ENCODE measurements at regions not wholly inside any gene's neighbourhood (a gene's known extent, or its start where the extent isn't known, plus 50 kb on each side); places are given as distances from the start of the nearest gene placed in this dataset.

DNA sequence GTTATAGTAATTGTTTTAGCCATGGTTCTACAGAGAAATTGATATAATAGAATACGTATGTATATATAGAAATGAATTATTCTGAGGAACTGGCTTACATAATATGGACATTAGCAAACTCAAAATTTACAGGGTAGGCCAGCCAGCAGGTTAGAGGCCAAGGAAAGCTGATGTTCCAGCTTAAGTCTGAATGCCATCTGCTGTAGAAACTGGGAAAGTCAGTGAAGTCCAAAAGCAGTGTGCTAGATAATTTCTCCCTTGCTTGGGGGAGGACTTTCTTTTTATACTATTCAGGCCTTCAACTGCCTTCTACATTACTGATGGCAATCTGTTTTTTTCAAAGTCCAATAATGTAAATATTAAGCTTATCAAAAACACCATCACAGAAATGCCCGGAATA is 1174.7 kb downstream of the ZPLD1 start:
- TF ChIP-seq ARNTL (CRISPR knock-in tag; IDR thresholded peaks at IDR 0.05; ENCODE audit: borderline replicate concordance, low read depth) (no peak), ZNF70 (CRISPR knock-in tag; IDR thresholded peaks at IDR 0.05) (no peak), GLIS3 (CRISPR knock-in tag; IDR thresholded peaks at IDR 0.05) (no peak), ESRRG (CRISPR knock-in tag; IDR thresholded peaks at IDR 0.05) (no peak), ZNF565 (CRISPR knock-in tag; conservative IDR thresholded peaks at IDR 0.05; ENCODE audit: low read depth) (no peak)
- TF ChIP-seq, protein P1, sequence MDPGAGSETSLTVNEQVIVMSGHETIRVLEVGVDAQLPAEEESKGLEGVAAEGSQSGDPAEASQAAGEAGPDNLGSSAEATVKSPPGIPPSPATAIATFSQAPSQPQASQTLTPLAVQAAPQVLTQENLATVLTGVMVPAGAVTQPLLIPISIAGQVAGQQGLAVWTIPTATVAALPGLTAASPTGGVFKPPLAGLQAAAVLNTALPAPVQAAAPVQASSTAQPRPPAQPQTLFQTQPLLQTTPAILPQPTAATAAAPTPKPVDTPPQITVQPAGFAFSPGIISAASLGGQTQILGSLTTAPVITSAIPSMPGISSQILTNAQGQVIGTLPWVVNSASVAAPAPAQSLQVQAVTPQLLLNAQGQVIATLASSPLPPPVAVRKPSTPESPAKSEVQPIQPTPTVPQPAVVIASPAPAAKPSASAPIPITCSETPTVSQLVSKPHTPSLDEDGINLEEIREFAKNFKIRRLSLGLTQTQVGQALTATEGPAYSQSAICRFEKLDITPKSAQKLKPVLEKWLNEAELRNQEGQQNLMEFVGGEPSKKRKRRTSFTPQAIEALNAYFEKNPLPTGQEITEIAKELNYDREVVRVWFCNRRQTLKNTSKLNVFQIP (CRISPR knock-in tag; IDR thresholded peaks at IDR 0.05; ENCODE audit: borderline replicate concordance, low read depth): no peak
- TF ChIP-seq, protein P2, sequence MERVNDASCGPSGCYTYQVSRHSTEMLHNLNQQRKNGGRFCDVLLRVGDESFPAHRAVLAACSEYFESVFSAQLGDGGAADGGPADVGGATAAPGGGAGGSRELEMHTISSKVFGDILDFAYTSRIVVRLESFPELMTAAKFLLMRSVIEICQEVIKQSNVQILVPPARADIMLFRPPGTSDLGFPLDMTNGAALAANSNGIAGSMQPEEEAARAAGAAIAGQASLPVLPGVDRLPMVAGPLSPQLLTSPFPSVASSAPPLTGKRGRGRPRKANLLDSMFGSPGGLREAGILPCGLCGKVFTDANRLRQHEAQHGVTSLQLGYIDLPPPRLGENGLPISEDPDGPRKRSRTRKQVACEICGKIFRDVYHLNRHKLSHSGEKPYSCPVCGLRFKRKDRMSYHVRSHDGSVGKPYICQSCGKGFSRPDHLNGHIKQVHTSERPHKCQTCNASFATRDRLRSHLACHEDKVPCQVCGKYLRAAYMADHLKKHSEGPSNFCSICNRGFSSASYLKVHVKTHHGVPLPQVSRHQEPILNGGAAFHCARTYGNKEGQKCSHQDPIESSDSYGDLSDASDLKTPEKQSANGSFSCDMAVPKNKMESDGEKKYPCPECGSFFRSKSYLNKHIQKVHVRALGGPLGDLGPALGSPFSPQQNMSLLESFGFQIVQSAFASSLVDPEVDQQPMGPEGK (CRISPR knock-in tag; IDR thresholded peaks at IDR 0.05; ENCODE audit: borderline replicate concordance): no peak
- no peak for ATAC-seq

DNA sequence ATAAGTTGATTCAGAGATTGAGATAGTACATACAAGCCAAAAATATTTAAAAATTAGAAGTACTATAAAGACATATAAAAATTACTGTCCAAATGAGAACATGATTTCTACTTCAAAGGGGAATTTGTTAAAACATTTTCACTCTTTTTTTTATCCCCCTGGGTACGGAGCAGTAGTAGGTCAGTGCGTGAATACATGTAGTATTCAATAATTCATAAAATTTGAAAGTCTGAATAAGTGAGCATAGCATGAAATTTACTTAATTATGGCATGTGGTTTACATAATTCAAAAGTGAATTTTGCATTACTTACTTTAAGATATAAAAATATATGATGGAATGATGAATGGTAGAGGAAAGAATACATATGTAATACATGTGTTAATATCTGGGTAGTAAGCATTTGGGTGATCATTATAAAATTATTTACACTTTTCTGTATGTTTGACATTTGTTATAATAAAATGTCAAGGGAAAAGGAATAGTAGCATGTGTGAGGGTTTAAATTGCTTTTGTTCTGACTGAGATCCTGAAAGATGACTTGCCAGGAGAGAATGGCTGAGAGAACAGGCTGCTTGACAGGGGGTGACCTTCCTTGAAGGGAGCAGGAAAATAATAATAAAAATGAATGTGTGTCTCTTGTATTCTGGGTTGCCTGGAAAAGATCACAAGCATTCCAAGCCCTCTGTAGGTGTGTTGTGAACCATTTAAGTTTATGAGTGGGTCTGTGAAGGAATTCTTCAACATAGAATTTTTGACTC is 1178.8 kb downstream of the ZPLD1 start:
- no peak for TF ChIP-seq ARNTL (CRISPR knock-in tag; IDR thresholded peaks at IDR 0.05; ENCODE audit: borderline replicate concordance, low read depth)
- no peak for TF ChIP-seq SNAI2 (CRISPR knock-in tag; IDR thresholded peaks at IDR 0.05)
- TF ChIP-seq, protein P3, sequence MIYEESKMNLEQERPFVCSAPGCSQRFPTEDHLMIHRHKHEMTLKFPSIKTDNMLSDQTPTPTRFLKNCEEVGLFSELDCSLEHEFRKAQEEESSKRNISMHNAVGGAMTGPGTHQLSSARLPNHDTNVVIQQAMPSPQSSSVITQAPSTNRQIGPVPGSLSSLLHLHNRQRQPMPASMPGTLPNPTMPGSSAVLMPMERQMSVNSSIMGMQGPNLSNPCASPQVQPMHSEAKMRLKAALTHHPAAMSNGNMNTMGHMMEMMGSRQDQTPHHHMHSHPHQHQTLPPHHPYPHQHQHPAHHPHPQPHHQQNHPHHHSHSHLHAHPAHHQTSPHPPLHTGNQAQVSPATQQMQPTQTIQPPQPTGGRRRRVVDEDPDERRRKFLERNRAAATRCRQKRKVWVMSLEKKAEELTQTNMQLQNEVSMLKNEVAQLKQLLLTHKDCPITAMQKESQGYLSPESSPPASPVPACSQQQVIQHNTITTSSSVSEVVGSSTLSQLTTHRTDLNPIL (CRISPR knock-in tag; IDR thresholded peaks at IDR 0.05; ENCODE audit: low read depth): no peak
- TF ChIP-seq, protein P4, sequence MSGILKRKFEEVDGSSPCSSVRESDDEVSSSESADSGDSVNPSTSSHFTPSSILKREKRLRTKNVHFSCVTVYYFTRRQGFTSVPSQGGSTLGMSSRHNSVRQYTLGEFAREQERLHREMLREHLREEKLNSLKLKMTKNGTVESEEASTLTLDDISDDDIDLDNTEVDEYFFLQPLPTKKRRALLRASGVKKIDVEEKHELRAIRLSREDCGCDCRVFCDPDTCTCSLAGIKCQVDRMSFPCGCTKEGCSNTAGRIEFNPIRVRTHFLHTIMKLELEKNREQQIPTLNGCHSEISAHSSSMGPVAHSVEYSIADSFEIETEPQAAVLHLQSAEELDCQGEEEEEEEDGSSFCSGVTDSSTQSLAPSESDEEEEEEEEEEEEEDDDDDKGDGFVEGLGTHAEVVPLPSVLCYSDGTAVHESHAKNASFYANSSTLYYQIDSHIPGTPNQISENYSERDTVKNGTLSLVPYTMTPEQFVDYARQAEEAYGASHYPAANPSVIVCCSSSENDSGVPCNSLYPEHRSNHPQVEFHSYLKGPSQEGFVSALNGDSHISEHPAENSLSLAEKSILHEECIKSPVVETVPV (CRISPR knock-in tag; IDR thresholded peaks at IDR 0.05): no peak
- no peak for TF ChIP-seq GLIS3 (CRISPR knock-in tag; IDR thresholded peaks at IDR 0.05)
- no peak for TF ChIP-seq RARB (CRISPR knock-in tag; IDR thresholded peaks at IDR 0.05)
- no peak for TF ChIP-seq CSDC2 (CRISPR knock-in tag; IDR thresholded peaks at IDR 0.05)
- TF ChIP-seq TCF4 (CRISPR knock-in tag; IDR thresholded peaks at IDR 0.05; ENCODE audit: borderline replicate concordance): no peak
- no peak for TF ChIP-seq TOX (CRISPR knock-in tag; IDR thresholded peaks at IDR 0.05; ENCODE audit: borderline replicate concordance)
- TF ChIP-seq ZFP3 (CRISPR knock-in tag; IDR thresholded peaks at IDR 0.05): no peak
- no peak for TF ChIP-seq OSR1 (CRISPR knock-in tag; IDR thresholded peaks at IDR 0.05)
- TF ChIP-seq, protein P1 (CRISPR knock-in tag; IDR thresholded peaks at IDR 0.05; ENCODE audit: borderline replicate concordance, low read depth): no peak
- no peak for TF ChIP-seq ESRRG (CRISPR knock-in tag; IDR thresholded peaks at IDR 0.05)
- no peak for TF ChIP-seq ZNF8 (CRISPR knock-in tag; IDR thresholded peaks at IDR 0.05)
- TF ChIP-seq ZNF565 (CRISPR knock-in tag; conservative IDR thresholded peaks at IDR 0.05; ENCODE audit: low read depth): no peak
- TF ChIP-seq ZFP30 (CRISPR knock-in tag; IDR thresholded peaks at IDR 0.05): no peak
- TF ChIP-seq ISL1 (CRISPR knock-in tag; IDR thresholded peaks at IDR 0.05): no peak
- TF ChIP-seq, protein P2 (CRISPR knock-in tag; IDR thresholded peaks at IDR 0.05; ENCODE audit: borderline replicate concordance): no peak
- ATAC-seq: no peak

DNA sequence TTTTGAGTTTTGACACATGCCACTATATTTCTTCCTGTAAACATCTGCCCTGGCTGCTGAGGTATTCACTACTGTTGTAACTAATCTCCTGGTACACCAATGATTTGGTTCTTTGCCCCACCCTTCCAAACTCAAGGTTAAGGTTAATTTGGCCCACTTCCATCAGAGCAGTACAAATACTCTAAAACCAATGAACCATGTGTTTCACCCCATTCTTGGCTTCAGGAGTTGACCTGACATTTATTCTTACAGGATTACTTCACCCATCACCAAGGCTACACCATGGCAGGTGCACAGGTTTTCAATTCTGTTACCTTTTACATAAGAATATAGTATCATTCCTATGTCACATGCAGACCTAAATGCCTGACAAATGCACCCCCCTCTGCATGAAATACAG is 1179.9 kb downstream of the ZPLD1 start:
- ATAC-seq: no peak
- TF ChIP-seq ISL1 (CRISPR knock-in tag; IDR thresholded peaks at IDR 0.05) (no peak), OSR1 (CRISPR knock-in tag; IDR thresholded peaks at IDR 0.05) (no peak), RARB (CRISPR knock-in tag; IDR thresholded peaks at IDR 0.05) (no peak), ZFP30 (CRISPR knock-in tag; IDR thresholded peaks at IDR 0.05) (no peak), ESRRG (CRISPR knock-in tag; IDR thresholded peaks at IDR 0.05) (no peak)
- TF ChIP-seq, protein P2 (CRISPR knock-in tag; IDR thresholded peaks at IDR 0.05; ENCODE audit: borderline replicate concordance): no peak
- TF ChIP-seq, protein P3 (CRISPR knock-in tag; IDR thresholded peaks at IDR 0.05; ENCODE audit: low read depth): no peak
